K562 (cell line): ENCODE measurements at regions not wholly inside any gene's neighbourhood (a gene's known extent, or its start where the extent isn't known, plus 50 kb on each side); places are given as distances from the start of the nearest gene placed in this dataset.

ENCODE experiments used
- ATAC-seq: fragments of 200-7000 bp; cut with Tn5 transposase; 3 replicates; pipeline ENCODE4 v1.9.1; 2020; ENCODE audit warnings: moderate library complexity
- BruUV-seq: library from RNA; stranded (reverse); fragments of 400-500 nt; replicated peaks from 2 replicates; lab custom pipeline; 2021; lab: Mats Ljungman, UMichigan
- CTCF ChIA-PET: fragments of 300-600 bp; formaldehyde crosslinking; extraction: SDS; loops from one replicate; lab custom pipeline; 2021; ENCODE audit warnings: low intra/inter-chr PET ratio; lab: Yijun Ruan, JAX
- POLR2A ChIA-PET: fragments of 300-600, 350-650 bp; sonication (Branson Sonifier 250); formaldehyde crosslinking; extraction: SDS; loops from one replicate; lab custom pipeline; 2021; ENCODE audit warnings: antibody characterized with exemption, inconsistent platforms; lab: Yijun Ruan, JAX
- DNase-seq, 4 experiments: peaks; one replicate each; pipeline versions ENCODE4 v3.0.0 to v3.0.0-alpha.2; 2011 to 2018; ENCODE audit warnings: low spot score in 3 of 4, mixed read lengths in 3 of 4; ENCODE audit errors: extremely low read depth in 1 of 4
- FAIRE-seq: peaks from 2 replicates; lab custom pipeline; 2011; peaks lifted over from hg19 to GRCh38; lab: Jason Lieb, UNC
- H2AFZ ChIP-seq: 2 replicates; pipeline ENCODE4 v1.6.0; 2011; ENCODE audit warnings: low read depth, low read length, control low read depth, inconsistent platforms
- H3K27ac ChIP-seq: fragments of 200-600 bp; 3 replicates; pipeline ENCODE4 v1.8.0; 2011; ENCODE audit warnings: low read depth, mild to moderate bottlenecking, control low read depth, inconsistent platforms, low read length, moderate library complexity, mixed read lengths; ENCODE audit errors: extremely low read depth
- H3K27me3 ChIP-seq, 2 experiments: fragments of 300-600 bp in 1 of 2; 2 replicates in 1 of 2; 3 replicates in 1 of 2; pipeline versions ENCODE4 v1.6.0 to v1.8.0; 2011; ENCODE audit warnings: inconsistent platforms in 2 of 2, low read length in 2 of 2, mild to moderate bottlenecking in 1 of 2, mixed read lengths in 1 of 2, moderate library complexity in 1 of 2; ENCODE audit not compliant: control insufficient read depth in 2 of 2, insufficient read depth in 2 of 2
- H3K36me3 ChIP-seq: fragments of 300-600 bp; 3 replicates; pipeline ENCODE4 v1.8.0; 2011; ENCODE audit warnings: mild to moderate bottlenecking, low read length, inconsistent platforms; ENCODE audit not compliant: control insufficient read depth, insufficient read depth
- H3K4me1 ChIP-seq, 2 experiments: fragments of 200-600 bp in 1 of 2; replicated peaks in 1 of 2; 2 replicates in 1 of 2; 3 replicates in 1 of 2; pipeline versions ENCODE4 v1.5.1 to v1.8.0; 2011; ENCODE audit warnings: inconsistent platforms in 2 of 2, low read length in 2 of 2, mild to moderate bottlenecking in 1 of 2, mixed read lengths in 1 of 2, moderate library complexity in 1 of 2; ENCODE audit not compliant: control insufficient read depth in 2 of 2, insufficient read depth in 2 of 2
- H3K4me2 ChIP-seq: 2 replicates; pipeline ENCODE4 v1.6.1; 2011; ENCODE audit warnings: low read length, control low read depth, inconsistent platforms, mixed read lengths; ENCODE audit not compliant: insufficient read depth
- H3K4me3 ChIP-seq: fragments of 200-600 bp; sonication (generic), shearing (Covaris generic); 2 replicates; pipeline ENCODE4 v1.5.1; 2016; ENCODE audit warnings: control low read depth, inconsistent platforms
- H3K79me2 ChIP-seq: fragments of 200-600 bp; 3 replicates; pipeline ENCODE4 v1.8.0; 2011; ENCODE audit warnings: low read length, inconsistent platforms; ENCODE audit not compliant: control insufficient read depth, insufficient read depth
- H3K9ac ChIP-seq, 2 experiments: 2 replicates each; pipeline versions ENCODE4 v1.6.0 to v1.6.1; 2011; ENCODE audit warnings: low read depth in 2 of 2, low read length in 2 of 2, control low read depth in 1 of 2, inconsistent platforms in 1 of 2, mild to moderate bottlenecking in 1 of 2, mixed read lengths in 1 of 2; ENCODE audit not compliant: insufficient read depth in 1 of 2
- H3K9me1 ChIP-seq: one replicate; pipeline ENCODE4 v1.6.0; 2011; ENCODE audit warnings: inconsistent platforms, mild to moderate bottlenecking, low read length, moderate library complexity; ENCODE audit not compliant: control insufficient read depth, insufficient read depth
- H3K9me3 ChIP-seq: replicated peaks from 2 replicates; pipeline ENCODE4 v1.5.1; 2011; ENCODE audit warnings: low read depth, low read length, inconsistent platforms; ENCODE audit not compliant: control insufficient read depth, insufficient read depth
- H4K20me1 ChIP-seq: replicated peaks from 2 replicates; pipeline ENCODE4 v1.6.1; 2011; ENCODE audit warnings: low read length, inconsistent platforms, mixed read lengths; ENCODE audit not compliant: control insufficient read depth, insufficient read depth
- ATF6 ChIP-seq: sonication (generic); formaldehyde crosslinking; IDR thresholded peaks from 2 replicates; pipeline ENCODE4 v1.4.0; 2020; ENCODE audit warnings: mild to moderate bottlenecking, missing genetic modification reagents
- C11orf30 ChIP-seq: fragments of 450-650 bp; IDR thresholded peaks from 2 replicates; pipeline ENCODE4 v1.6.1; 2016; ENCODE audit warnings: low read depth, mild to moderate bottlenecking
- CEBPB ChIP-seq: fragments of 450-650 bp; IDR thresholded peaks from 2 replicates; pipeline ENCODE4 v1.6.1; 2016; ENCODE audit warnings: missing genetic modification characterization, missing compliant biosample characterization
- ELK3 ChIP-seq: fragments of 450-650 bp; formaldehyde crosslinking; IDR thresholded peaks from 2 replicates; pipeline ENCODE4 v1.4.0; 2020; ENCODE audit warnings: mild to moderate bottlenecking
- TCF7L2 ChIP-seq: fragments of 150-350 bp; IDR thresholded peaks from 2 replicates; pipeline ENCODE4 v1.6.1; 2016; ENCODE audit warnings: low read depth, mild to moderate bottlenecking, low read length, moderate library complexity
- ZBTB11 ChIP-seq, 3 experiments: fragments of 200-800 bp in 1 of 3; fragments of 250-450 bp in 1 of 3; fragments of 450-650 bp in 1 of 3; sonication (Bioruptor Pico) in 1 of 3; sonication (Bioruptor generic) in 1 of 3; formaldehyde crosslinking in 1 of 3; IDR thresholded peaks; 2 replicates each; pipeline versions ENCODE4 v1.6.1 to v1.8.0; 2016 to 2022; ENCODE audit warnings: mild to moderate bottlenecking in 2 of 3, missing genetic modification characterization in 2 of 3, missing compliant biosample characterization in 1 of 3, moderate library complexity in 1 of 3
- ZNF316 ChIP-seq: fragments of 450-650 bp; IDR thresholded peaks from 2 replicates; pipeline ENCODE4 v1.6.1; 2016
- WGBS: fragments of 100-300 bp; shearing (Covaris generic); methylation state at CpG from one replicate; pipeline ENCODE4 v1.1.6; 2016; ENCODE audit warnings: low coverage, mixed read lengths; ENCODE audit not compliant: insufficient coverage; ENCODE audit errors: missing lambda C conversion rate; 5-methylcytosine and 5-hydroxymethylcytosine counted together
- in situ Hi-C: fragments of 300-500 bp; cut with MboI; formaldehyde crosslinking; loops from 4 replicates; pipeline ENCODE4 v1.15.0; 2018; ENCODE audit warnings: inconsistent platforms, mixed read lengths
- intact Hi-C: fragments of 100-400 bp; cut with micrococcal nuclease; formaldehyde crosslinking; loops from 2 replicates; pipeline ENCODE4 v1.14.2; 2022
- TF ChIP-seq, protein P1 (sequence below), 2 experiments: fragments of 450-650 bp in 1 of 2; sonication (generic) in 1 of 2; formaldehyde crosslinking; conservative IDR thresholded peaks; 2 replicates each; pipeline versions ENCODE4 v1.4.0 to v1.8.1; 2020 to 2022; ENCODE audit warnings: mild to moderate bottlenecking in 1 of 2, missing genetic modification reagents in 1 of 2

DNA sequence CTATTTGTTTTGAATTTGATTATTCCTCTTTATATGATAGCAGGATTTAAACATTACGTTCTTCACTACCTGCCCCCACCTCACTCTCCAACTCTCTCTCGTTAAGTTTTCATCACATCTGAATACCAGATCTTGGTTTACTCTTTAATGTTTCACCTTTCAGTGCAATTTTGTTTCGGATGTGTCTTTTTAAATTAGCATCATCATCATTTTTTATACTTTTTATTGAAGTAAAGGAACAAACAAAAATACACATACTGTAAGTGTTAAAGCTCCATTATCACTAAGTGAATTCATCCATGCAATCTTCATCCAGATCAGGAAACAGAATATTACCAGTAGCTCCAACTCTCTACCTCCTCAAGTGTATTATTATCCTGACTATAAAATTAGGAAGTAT is 310.6 kb downstream of the C3orf38 start:
- H2AFZ ChIP-seq, result no peak overlapping the region
- in situ Hi-C loops, result no loop called here

GRCh38 chr3:88462230-88462629 is 312.5 kb downstream of the C3orf38 start:
- ChIA-PET CTCF (no interaction called here), POLR2A (no interaction called here)
- ATAC-seq (no peak), DNase-seq (no peak), FAIRE-seq (no peak)
- no peak overlapping the region for H2AFZ ChIP-seq
- H4K20me1 ChIP-seq, result no peaks in the 10 kb centered on the region
- H3K4me1 ChIP-seq, result no peaks in the 10 kb centered on the region
- no TSS peak for BruUV-seq
- intact Hi-C loops (no loop called here), in situ Hi-C loops (no loop called here)
- H3K4me3 ChIP-seq, result no peak overlapping the region
- no peak overlapping the region for H3K27ac ChIP-seq
- no peaks in the 10 kb centered on the region for H3K9me3 ChIP-seq
- H3K27me3 ChIP-seq, result no peaks in the 10 kb centered on the region
- no peaks in the 10 kb centered on the region for H3K36me3 ChIP-seq
- H3K79me2 ChIP-seq, result no peaks in the 10 kb centered on the region
- H3K9me1 ChIP-seq, result no peaks in the 10 kb centered on the region
- H3K9ac ChIP-seq, result no peak overlapping the region
- H3K4me2 ChIP-seq, result no peak overlapping the region
- no peak for TF ChIP-seq ATF6 (CRISPR knock-in tag)
- TF ChIP-seq CEBPB, result no peak
- TF ChIP-seq ZBTB11 (CRISPR knock-in tag; IDR thresholded peaks at IDR 0.05), result no peak
- TF ChIP-seq, protein P1, sequence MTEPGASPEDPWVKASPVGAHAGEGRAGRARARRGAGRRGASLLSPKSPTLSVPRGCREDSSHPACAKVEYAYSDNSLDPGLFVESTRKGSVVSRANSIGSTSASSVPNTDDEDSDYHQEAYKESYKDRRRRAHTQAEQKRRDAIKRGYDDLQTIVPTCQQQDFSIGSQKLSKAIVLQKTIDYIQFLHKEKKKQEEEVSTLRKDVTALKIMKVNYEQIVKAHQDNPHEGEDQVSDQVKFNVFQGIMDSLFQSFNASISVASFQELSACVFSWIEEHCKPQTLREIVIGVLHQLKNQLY (CRISPR knock-in tag; conservative IDR thresholded peaks at IDR 0.05), result no peak
- no peak for TF ChIP-seq TCF7L2

More for the DNA sequence above, 310.6 kb downstream of the C3orf38 start:
- TF ChIP-seq ZNF316 (peak; percentile 62), C11orf30 (peak; percentile 10; the same call in 1 of the 2 replicates), ELK3 (CRISPR knock-in tag) (no peak)
- no peaks in the 10 kb centered on the region for H3K27me3 ChIP-seq
- ChIA-PET CTCF (no interaction called here), POLR2A (no interaction called here)
- FAIRE-seq, result no peak
- no peaks in the 10 kb centered on the region for H3K4me1 ChIP-seq
- no peaks in the 10 kb centered on the region for H3K36me3 ChIP-seq
- no peak for ATAC-seq
- H4K20me1 ChIP-seq, result no peaks in the 10 kb centered on the region
- intact Hi-C loops, result no loop called here
- H3K79me2 ChIP-seq, result no peaks in the 10 kb centered on the region
- no peaks in the 10 kb centered on the region for H3K9me1 ChIP-seq
- no peak overlapping the region for H3K4me3 ChIP-seq
- H3K4me2 ChIP-seq, result no peak overlapping the region
- DNase-seq, result no peak
- H3K9me3 ChIP-seq, result no peaks in the 10 kb centered on the region
- H3K27ac ChIP-seq, result no peak overlapping the region
- no TSS peak for BruUV-seq
- 0% methylated on average over 3 of the region's 3 CpGs for WGBS
- H3K9ac ChIP-seq, result no peak overlapping the region
